Right lobe of liver (tissue), 4 donors: ENCODE measurements at regions not wholly inside any gene's neighbourhood (a gene's known extent, or its start where the extent isn't known, plus 50 kb on each side); places are given as distances from the start of the nearest gene placed in this dataset.

Source experiments
- CTCF ChIP-seq, 4 donors: fragments of 200-600 bp in 3 of 4; fragments of 450-650 bp in 1 of 4; IDR thresholded peaks; one replicate each; pipeline versions ENCODE4 v1.5.1 to v1.8.0; 2016 to 2022; ENCODE audit warnings: antibody characterized with exemption in 4 of 4, mild to moderate bottlenecking in 2 of 4
- POLR2A ChIP-seq: fragments of 450-650 bp; IDR thresholded peaks from one replicate; pipeline ENCODE4 v1.6.1; 2017; ENCODE audit warnings: antibody characterized with exemption, mild to moderate bottlenecking
- donor health status: DM: no; HTN: no; CAD: no.
- donor health status: DM: no; HTN: no; CAD: no.
- donor health status: DM: no; HTN: yes; CAD: no.

GRCh38 chr11:112814168-112814567 is 147.1 kb upstream of the NCAM1 start:
- TF ChIP-seq CTCF (IDR thresholded peaks at IDR 0.05) (no peak), POLR2A (no peak)
